ENCODE measurements at regions not wholly inside any gene's neighbourhood (a gene's known extent, or its start where the extent isn't known, plus 50 kb on each side); places are given as distances from the start of the nearest gene placed in this dataset.
"Not testable (repeated sequence)": the region's sequence is repeated elsewhere in the genome, so short reads cannot be mapped to it uniquely, and the experiment has no call there.

DNA sequence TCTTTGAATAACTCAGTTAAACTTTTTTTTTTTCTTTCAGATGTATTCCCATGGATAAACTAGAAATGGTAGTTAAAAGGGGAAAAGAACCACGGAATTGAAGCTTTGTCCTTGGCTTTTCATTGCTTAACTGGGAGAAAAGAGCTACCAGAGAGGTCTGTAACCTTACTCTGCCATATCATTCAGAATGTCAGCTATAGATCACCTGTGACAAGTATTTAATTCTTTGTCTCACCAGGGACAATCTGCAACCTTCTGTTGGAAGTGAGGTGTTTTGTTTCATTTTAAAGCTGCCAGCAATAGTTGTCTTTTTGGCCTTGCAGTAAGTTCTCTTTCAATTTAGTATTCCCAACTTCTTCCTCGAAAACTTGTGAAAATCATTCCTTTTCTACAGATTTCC lies 618.4 kb downstream of the FRK start:
- TF ChIP-seq, protein P1, sequence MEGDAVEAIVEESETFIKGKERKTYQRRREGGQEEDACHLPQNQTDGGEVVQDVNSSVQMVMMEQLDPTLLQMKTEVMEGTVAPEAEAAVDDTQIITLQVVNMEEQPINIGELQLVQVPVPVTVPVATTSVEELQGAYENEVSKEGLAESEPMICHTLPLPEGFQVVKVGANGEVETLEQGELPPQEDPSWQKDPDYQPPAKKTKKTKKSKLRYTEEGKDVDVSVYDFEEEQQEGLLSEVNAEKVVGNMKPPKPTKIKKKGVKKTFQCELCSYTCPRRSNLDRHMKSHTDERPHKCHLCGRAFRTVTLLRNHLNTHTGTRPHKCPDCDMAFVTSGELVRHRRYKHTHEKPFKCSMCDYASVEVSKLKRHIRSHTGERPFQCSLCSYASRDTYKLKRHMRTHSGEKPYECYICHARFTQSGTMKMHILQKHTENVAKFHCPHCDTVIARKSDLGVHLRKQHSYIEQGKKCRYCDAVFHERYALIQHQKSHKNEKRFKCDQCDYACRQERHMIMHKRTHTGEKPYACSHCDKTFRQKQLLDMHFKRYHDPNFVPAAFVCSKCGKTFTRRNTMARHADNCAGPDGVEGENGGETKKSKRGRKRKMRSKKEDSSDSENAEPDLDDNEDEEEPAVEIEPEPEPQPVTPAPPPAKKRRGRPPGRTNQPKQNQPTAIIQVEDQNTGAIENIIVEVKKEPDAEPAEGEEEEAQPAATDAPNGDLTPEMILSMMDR (IDR thresholded peaks at IDR 0.05; ENCODE audit: insufficient read depth, low read depth, low read length, missing control alignments): no peak
- no peak overlapping the region for H3K4me3 ChIP-seq (ENCODE audit: low read length)
- no peak for DNase-seq (ENCODE audit: low read depth)

DNA sequence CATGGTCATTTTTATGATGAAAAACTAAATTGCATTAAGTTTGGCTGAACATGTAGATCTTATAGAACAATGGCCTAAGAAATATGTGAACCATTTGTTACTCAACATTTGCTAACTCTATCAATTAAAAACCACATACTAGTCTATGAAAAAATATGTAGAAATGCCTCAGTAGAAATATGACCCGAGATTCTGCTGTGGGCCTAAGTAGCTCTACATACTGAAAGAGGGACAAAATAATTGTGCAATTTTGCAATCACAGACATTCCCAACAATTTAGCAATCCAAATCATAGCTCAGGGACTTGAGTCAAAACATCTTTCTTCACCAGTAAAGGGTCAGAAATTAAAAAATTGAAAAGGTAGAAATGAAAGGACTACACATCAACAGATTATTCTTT lies 619.0 kb downstream of the FRK start:
- TF ChIP-seq, protein P1 (IDR thresholded peaks at IDR 0.05; ENCODE audit: insufficient read depth, low read depth, low read length, missing control alignments): no peak
- no peak for DNase-seq (ENCODE audit: low read depth)
- H3K4me3 ChIP-seq (ENCODE audit: low read length): no peak overlapping the region

GRCh38 chr6:115415378-115415777 lies 645.3 kb downstream of the FRK start:
- DNase-seq (ENCODE audit: low read depth): no peak
- H3K4me3 ChIP-seq (ENCODE audit: low read length): no peak overlapping the region
- TF ChIP-seq, protein P1 (IDR thresholded peaks at IDR 0.05; ENCODE audit: insufficient read depth, low read depth, low read length, missing control alignments): no peak

GRCh38 chr6:115414916-115415315 lies 645.8 kb downstream of the FRK start:
- DNase-seq (ENCODE audit: low read depth); H3K4me3 ChIP-seq (ENCODE audit: low read length): not testable (repeated sequence)

DNA sequence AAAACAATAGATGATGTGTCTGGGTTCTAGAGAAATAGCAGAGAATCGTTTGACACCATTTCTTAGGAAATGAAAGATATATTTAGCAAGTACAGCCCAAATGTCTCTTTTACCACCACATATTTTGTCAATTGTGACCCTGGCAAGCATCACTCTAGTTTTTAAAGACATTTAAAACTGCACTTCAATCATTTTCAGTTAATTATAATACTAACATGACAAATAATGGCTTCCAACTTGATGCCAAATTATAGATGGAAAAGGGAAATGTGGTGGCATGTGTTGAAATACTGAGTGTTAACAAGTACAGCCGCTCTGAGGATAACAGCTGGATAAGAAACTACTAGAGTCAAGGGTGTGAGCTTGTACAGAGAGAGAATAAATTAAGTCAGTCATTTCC lies 648.9 kb downstream of the FRK start:
- TF ChIP-seq, protein P1 (IDR thresholded peaks at IDR 0.05; ENCODE audit: insufficient read depth, low read depth, low read length, missing control alignments): no peak
- DNase-seq (ENCODE audit: low read depth): no peak
- no peak overlapping the region for H3K4me3 ChIP-seq (ENCODE audit: low read length)

DNA sequence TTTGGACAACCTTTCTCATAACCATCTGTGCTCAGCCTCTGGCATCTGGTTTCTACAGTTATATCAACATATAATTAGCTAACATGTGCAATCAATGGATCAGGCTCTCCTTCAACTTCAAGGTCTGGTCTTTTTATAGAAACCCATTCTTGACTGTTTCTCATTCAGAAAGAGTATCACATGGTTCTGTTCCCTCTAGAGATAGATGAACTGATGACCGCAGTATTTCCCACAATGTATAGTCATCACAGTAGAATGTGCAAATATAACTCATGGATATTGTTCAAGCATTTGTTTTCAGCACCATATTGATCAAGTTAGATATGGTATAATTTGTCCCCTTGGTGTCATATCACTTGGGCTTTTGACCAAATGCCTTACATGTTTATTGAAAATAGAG lies 656.2 kb downstream of the FRK start:
- TF ChIP-seq, protein P1 (IDR thresholded peaks at IDR 0.05; ENCODE audit: insufficient read depth, low read depth, low read length, missing control alignments): no peak
- DNase-seq (ENCODE audit: low read depth): no peak
- no peak overlapping the region for H3K4me3 ChIP-seq (ENCODE audit: low read length)

- TF ChIP-seq, protein P1 (IDR thresholded peaks at IDR 0.05; ENCODE audit: insufficient read depth, low read depth, low read length, missing control alignments): no peak
- no peak overlapping the region for H3K4me3 ChIP-seq (ENCODE audit: low read length)
- no peak for DNase-seq (ENCODE audit: low read depth)
These were observed 662.1 kb downstream of the FRK start for GRCh38 chr6:115398607-115399006.
